NCI-H2196 treated with DMSO at 0.1 percent for 48 hours (cell line): ENCODE measurements at regions not wholly inside any gene's neighbourhood (a gene's known extent, or its start where the extent isn't known, plus 50 kb on each side); places are given as distances from the start of the nearest gene placed in this dataset.

Experiments used
- DNase-seq: peaks from one replicate; lab custom pipeline; 2025; ENCODE audit not compliant: unreplicated experiment; lab: John Stamatoyannopoulos, UW

GRCh38 chr4:125677665-125678307 lies 363.0 kb downstream of the FAT4 start:
- DNase-seq = no peak

DNA sequence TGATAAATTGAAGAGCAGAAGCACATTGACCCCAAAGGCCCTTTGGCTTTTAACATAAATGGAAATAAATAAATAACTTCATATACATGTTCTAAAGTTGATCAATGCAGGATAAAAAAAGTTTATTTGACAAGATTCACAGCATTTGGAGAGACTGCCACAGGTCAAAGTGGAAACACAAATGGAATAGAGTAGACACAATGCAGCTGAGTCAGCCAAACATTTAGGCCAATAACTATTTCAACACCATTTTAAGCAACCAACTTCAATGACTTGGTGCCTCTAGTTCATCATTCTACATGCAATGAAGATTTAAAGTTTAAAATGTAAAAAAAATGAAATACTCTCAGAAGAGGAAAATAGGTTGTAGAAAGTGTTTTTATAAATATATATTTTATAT lies 365.2 kb downstream of the FAT4 start:
- DNase-seq = no peak

DNA sequence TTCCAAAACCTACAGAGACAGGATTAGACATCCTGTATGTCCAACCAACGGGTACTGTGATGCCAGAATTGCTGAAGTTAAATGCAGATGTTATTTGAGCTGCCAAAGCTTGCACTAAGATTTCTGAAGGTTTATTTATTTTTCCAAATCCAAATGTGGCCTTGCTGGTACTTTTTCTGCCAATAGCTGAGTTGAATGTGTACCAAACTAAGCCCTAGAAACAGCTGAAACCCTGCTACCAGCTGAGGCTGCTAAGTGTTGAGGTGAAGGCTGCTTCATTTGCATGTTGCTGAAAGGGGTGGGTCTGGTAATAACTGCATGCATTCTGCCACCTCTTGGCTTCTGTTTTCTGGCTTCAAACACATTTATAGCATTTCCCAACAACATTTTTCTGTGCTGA lies 366.5 kb downstream of the FAT4 start:
- DNase-seq = no peak

DNA sequence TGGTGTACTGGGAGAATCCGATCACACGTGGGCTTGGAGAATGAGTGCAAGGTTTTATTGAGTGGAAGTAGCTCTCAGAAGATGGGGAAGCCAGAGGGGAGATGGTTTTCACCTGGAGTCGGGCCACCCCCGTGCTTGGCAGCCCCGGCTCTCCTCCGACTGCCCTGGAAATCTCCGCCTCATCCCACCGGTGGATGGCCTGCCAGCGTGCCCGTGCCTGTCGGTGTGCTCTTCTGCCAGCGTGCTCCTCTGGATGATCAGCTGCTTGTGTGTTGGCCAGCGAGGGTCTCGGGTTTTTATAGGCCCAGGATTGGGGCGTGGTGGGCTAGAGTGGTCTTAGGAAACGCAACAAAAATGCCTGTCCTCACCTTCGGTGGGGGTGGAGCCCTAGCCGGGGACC lies 368.0 kb downstream of the FAT4 start:
- no peak for DNase-seq

- no peak for DNase-seq
Observed at GRCh38 chr4:125688841-125689240, 374.1 kb downstream of the FAT4 start.

DNA sequence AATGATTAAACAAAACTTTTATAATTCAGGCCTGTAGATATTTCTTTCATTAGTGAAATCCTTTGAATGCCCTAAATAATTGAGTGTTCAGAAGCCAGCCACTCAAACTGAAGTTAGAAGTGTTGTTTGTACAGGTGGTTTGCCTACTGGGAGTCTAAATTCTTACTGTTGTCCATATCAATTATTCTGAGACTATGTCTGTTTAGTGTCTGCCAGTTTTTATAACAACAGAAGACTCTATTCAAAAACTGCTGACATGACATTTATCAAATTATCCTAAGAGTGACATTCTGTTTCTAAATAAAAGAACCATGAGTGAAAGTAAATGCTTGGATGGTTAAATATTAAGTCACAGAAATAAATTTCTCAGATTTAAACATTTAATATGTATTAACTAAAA lies 375.1 kb downstream of the FAT4 start:
- DNase-seq = no peak

- no peak for DNase-seq
Observed at GRCh38 chr4:125693228-125693627, 378.5 kb downstream of the FAT4 start.

DNA sequence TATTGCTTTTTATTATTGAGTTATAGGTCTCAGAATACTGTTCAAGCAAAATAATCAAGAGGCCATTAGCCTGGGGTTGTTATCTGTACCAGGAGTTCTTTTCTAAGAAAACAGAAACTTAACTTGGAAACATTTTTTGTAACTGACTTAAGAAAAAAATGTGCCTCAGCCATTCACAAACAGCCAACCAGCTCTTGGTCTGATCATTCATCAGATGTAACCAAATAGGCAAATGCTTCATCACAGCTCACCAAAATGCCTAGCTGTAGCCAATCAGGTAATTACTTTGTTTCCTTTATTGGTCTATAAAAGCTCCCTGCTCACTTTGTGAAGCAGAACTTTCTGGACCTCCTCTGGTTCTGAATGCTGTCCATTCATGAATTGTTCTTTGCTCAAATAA lies 387.7 kb downstream of the FAT4 start:
- DNase-seq = no peak

GRCh38 chr4:125703443-125703842 lies 388.7 kb downstream of the FAT4 start:
- no peak for DNase-seq

- no peak for DNase-seq
Observed at GRCh38 chr4:125704726-125705125, 390.0 kb downstream of the FAT4 start.

DNA sequence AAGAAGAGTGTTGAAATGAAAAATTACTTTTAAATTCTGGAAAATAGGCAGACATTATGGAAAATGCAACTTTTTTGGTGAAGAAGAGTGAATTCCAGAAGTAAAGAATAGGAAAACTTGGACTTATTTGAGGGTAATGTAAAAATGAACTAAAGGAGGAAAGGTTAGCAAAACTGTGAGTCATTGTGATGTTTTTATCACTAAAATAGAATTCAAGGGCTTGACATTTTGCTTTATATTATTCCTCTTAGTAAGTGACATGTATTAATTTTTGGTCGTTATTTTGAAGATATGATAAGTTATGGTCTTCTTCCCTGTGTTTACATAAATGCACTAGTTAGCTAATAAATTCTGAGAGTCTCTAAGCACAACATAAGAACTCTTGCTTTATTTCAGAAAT lies 390.9 kb downstream of the FAT4 start:
- no peak for DNase-seq

- no peak for DNase-seq
Observed at GRCh38 chr4:125707397-125707796, 392.6 kb downstream of the FAT4 start.

DNA sequence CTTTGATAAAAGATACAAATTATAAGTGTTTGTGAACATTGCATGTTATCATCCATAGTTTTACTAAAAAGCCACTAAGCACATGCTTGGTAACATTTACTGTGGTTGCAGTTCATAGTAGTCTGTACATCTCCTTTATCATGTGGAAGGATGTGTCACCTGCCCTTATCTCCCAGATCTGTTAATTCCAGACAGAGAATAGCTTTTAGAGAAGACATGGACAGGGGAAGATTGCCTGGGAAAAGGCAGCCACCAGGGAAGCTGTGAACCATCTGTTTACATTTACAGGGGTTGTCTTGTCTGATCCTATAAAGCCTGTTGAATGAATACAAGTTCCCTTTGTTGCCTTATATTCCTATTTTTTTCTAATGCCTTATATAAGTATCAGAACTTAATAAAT lies 396.0 kb downstream of the FAT4 start:
- DNase-seq = no peak

- DNase-seq = no peak
Observed at GRCh38 chr4:125714049-125714448, 399.3 kb downstream of the FAT4 start.

DNA sequence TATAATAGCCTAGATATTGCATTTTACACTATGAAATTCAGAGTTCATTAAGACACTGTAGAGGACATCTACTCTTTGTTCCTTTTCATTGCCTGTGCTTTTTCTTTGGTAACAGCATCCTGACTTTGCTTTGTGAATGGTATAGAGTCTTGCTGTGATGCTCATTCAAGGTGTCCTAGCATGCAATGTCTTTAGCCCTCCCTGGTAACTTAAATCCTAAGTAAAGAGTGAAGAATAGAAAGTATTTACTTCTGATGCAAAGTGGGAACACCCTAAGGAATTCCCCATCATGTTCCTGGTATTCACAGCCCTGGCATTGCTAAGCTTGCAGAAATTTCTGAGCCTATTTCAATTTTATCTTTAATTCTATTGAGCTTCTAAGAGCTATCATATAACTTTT lies 400.1 kb downstream of the FAT4 start:
- no peak for DNase-seq

- DNase-seq = no peak
Observed at GRCh38 chr4:125719987-125720386, 405.2 kb downstream of the FAT4 start.

DNA sequence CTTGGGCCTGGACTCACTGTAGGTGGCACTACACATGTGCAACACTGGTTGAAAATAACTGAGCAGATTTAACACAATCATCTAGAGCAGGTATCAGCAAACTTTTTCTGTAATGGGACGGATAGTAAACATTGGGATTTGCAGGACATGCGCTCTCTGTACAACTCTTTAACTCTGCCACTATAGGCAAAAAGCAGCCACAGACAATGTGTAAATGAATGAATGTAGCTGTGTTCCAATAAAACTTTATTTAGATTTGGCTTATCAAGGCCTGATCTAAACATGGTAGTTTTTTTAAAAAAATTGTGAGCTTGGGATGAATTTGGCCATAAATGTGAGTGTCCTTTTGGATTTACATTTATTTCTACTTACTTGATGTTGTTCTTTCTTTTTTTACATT lies 407.3 kb downstream of the FAT4 start:
- DNase-seq = no peak

DNA sequence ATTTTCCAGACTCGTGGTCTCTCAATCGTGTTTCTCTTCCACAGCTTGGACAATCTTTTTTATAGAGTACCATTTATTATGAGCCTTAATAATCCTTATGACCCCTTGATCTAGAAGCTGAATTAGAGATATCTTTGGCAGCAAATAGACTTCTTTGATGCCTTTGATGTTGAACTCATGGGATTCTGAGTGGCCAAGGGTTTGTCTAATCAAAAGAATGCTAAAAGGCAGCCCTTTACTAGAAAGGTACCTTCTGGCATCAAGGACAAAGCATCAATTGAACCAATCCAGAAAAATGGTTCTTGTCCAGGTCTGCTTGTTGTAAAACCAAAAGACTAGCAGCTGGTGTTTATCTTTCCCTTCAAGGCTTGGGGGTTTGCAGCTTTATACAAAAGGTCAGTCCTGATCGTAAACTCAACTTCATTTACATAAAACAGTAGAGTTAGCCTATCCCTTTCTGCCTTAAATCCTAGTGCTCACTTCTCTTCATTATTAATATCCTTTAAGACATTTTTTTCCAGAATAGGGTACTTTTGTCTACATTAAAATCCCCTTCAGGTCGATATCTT lies 411.3 kb downstream of the FAT4 start:
- DNase-seq = no peak

DNA sequence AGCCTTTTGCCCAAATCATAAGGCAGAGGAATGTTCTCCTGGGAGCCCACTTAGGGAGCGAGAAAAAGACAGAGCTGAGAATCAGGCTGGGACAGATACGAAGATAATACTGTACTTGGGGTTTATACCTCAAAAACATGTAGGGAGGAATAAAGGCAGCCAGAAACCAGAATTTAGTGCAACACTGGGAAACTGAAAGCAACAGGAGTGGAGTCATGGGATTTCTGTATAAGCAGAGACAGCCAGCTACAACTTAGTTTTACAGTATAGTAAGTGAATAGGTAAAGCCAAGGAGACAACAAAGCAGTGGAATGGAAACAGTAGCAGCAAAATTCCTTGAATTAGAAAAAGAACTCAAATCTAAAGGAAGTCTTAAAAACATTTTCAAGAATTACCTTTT lies 413.2 kb downstream of the FAT4 start:
- no peak for DNase-seq

DNA sequence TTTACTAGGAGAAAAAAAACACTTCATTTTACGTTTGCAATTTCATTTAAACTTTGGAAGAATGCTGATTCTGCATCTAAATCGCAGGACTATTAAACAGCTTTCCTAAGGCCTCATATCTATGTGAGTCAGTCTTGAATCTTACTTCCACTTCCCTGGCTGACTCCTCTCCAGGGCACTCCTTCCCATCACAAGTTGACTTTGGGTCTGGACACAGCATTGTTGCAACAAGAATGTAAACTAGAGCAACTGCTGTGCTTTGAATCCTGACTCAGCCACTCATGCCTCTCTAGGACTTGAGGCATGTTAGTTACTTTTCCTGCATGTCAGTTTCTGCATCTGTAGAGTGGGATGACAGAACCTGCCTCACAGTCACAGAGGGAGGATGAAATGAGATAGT lies 413.8 kb downstream of the FAT4 start:
- no peak for DNase-seq

DNA sequence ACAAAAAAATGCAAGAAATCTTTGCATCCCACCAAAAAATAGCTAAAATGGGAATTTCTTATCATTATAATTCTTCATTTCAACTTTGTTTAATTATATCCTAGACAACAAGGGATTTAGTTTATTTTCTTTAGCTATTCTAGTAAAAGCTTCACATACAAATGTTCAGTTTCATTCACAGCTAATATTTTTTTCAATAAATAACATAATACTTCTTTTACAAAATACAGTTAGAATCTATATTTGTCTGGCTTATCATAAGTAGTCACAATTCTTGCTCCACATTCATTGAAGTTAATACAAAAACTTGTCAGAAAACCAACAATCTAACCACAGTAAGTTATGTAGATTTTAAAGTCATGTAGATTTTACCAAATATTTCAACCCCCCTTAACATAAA lies 414.4 kb downstream of the FAT4 start:
- no peak for DNase-seq

DNA sequence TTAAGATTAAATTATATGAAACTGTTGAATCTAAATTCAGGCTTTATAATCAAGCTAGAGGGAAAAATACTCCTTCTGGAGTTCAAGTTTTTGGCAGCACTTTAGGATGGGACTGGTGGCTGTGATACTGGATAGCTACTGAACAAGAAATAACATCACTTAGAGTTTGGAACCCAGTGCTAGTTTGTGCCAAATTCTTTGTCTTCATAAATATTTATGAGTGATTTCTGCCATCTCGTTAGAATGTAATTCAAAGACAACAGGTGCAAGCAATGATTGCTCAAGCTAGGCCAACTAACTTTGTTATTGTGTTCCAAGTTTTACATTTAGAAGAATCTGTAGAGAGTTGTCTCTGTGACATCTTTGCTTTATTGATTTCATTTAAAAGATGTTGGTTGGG lies 417.9 kb downstream of the FAT4 start:
- no peak for DNase-seq

DNA sequence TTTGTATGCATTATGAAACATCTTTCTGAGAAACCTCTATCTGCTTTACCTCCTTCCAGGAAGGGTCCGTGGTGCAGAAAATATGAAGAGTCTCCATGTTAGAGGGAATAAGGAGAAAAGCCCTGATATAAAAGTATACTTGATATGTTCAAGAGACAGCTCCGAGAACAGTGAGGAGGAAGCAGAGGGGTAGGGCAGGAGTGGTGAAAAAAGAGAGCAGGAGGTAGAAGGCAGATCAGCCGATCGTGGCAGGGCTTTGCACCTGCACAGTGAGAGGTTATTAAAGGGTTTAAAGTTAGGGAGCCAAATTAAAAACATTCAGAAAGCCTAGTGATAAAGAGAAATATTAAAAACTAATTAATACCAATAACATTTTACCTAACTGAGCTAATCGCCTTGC lies 419.7 kb downstream of the FAT4 start:
- DNase-seq = no peak
